GM12891 (cell line): ENCODE measurements at regions not wholly inside any gene's neighbourhood (a gene's known extent, or its start where the extent isn't known, plus 50 kb on each side); places are given as distances from the start of the nearest gene placed in this dataset.

ENCODE experiments used
- PAX5 ChIP-seq: IDR thresholded peaks from 2 replicates; pipeline ENCODE4 v1.6.1; 2011; ENCODE audit warnings: low read length, moderate library complexity, mild to moderate bottlenecking; ENCODE audit not compliant: insufficient read depth, severe bottlenecking
- POLR2A ChIP-seq: IDR thresholded peaks from 2 replicates; pipeline ENCODE4 v1.6.1; 2011; ENCODE audit warnings: low read depth, low read length, control low read depth
- POLR2AphosphoS5 ChIP-seq: IDR thresholded peaks from 2 replicates; pipeline ENCODE4 v1.6.1; 2011; ENCODE audit warnings: low read depth, low read length, control low read depth
- POU2F2 ChIP-seq: IDR thresholded peaks from 2 replicates; pipeline ENCODE4 v1.6.1; 2011; ENCODE audit warnings: low read depth, mild to moderate bottlenecking, control low read depth, low read length, moderate library complexity
- SPI1 ChIP-seq: IDR thresholded peaks from 2 replicates; pipeline ENCODE4 v1.6.1; 2011; ENCODE audit warnings: low read depth, low read length, control low read depth
- TAF1 ChIP-seq: IDR thresholded peaks from 2 replicates; pipeline ENCODE4 v1.6.1; 2011; ENCODE audit warnings: low read depth, low read length, control low read depth

GRCh38 chr2:48258481-48259149 is 55.9 kb upstream of the FOXN2 start:
- TF ChIP-seq POLR2A (no peak), POLR2AphosphoS5 (no peak), TAF1 (no peak), SPI1 (no peak), POU2F2 (no peak), PAX5 (no peak)
